ENCODE measurements at regions not wholly inside any gene's neighbourhood (a gene's known extent, or its start where the extent isn't known, plus 50 kb on each side); places are given as distances from the start of the nearest gene placed in this dataset.
A peak's percentile ranks its signal among the peaks of the same experiment; 100 is the strongest.

- no peaks in the 10 kb centered on the region for H3K36me3 Mint-ChIP-seq (ENCODE audit: insufficient read depth, unreplicated experiment)
- BruUV-seq (replicated peaks) = no TSS peak
- no peak for TF ChIP-seq CTCF (IDR thresholded peaks at IDR 0.05; ENCODE audit: unreplicated experiment)
- intact Hi-C loops (cut with micrococcal nuclease) = no loop called here
- no peak for DNase-seq (ENCODE audit: unreplicated experiment)
- H3K4me3 Mint-ChIP-seq (ENCODE audit: unreplicated experiment) = no peak overlapping the region
- ChIA-PET CTCF (no interaction called here), POLR2A (no interaction called here)
- no peak overlapping the region for H3K27ac Mint-ChIP-seq (ENCODE audit: low read depth, unreplicated experiment)
- no peaks in the 10 kb centered on the region for H3K27me3 Mint-ChIP-seq (ENCODE audit: insufficient read depth, unreplicated experiment)
- no peaks in the 10 kb centered on the region for H3K4me1 Mint-ChIP-seq (ENCODE audit: insufficient read depth, unreplicated experiment)
- H3K9me3 Mint-ChIP-seq (ENCODE audit: unreplicated experiment) = peaks cover 6% of the 10 kb centered on the region
These were observed 144.0 kb upstream of the GRIK2 start for GRCh38 chr6:101249470-101249869.

- intact Hi-C loops (cut with micrococcal nuclease) = no loop called here
- no peak for TF ChIP-seq CTCF (IDR thresholded peaks at IDR 0.05; ENCODE audit: unreplicated experiment)
- Mint-ChIP-seq H3K4me3 (ENCODE audit: unreplicated experiment) (no peak overlapping the region), H3K9me3 (ENCODE audit: unreplicated experiment) (peaks cover 20% of the 10 kb centered on the region), H3K36me3 (ENCODE audit: insufficient read depth, unreplicated experiment) (no peaks in the 10 kb centered on the region), H3K27me3 (ENCODE audit: insufficient read depth, unreplicated experiment) (no peaks in the 10 kb centered on the region), H3K27ac (ENCODE audit: low read depth, unreplicated experiment) (no peak overlapping the region), H3K4me1 (ENCODE audit: insufficient read depth, unreplicated experiment) (peaks cover 5% of the 10 kb centered on the region)
- no peak for DNase-seq (ENCODE audit: unreplicated experiment)
- ChIA-PET CTCF (no interaction called here), POLR2A (no interaction called here)
- no TSS peak for BruUV-seq (replicated peaks)
These were observed 136.3 kb upstream of the GRIK2 start for GRCh38 chr6:101257163-101257562.

- no peak overlapping the region for H3K4me3 Mint-ChIP-seq (ENCODE audit: unreplicated experiment)
- peaks cover 5% of the 10 kb centered on the region for H3K4me1 Mint-ChIP-seq (ENCODE audit: insufficient read depth, unreplicated experiment)
- CTCF ChIA-PET = no interaction called here
- no TSS peak for BruUV-seq (replicated peaks)
- peaks cover 20% of the 10 kb centered on the region for H3K9me3 Mint-ChIP-seq (ENCODE audit: unreplicated experiment)
- no peaks in the 10 kb centered on the region for H3K27me3 Mint-ChIP-seq (ENCODE audit: insufficient read depth, unreplicated experiment)
- intact Hi-C loops (cut with micrococcal nuclease) = no loop called here
- peak; percentile 1 for DNase-seq (ENCODE audit: unreplicated experiment)
- H3K36me3 Mint-ChIP-seq (ENCODE audit: insufficient read depth, unreplicated experiment) = no peaks in the 10 kb centered on the region
- H3K27ac Mint-ChIP-seq (ENCODE audit: low read depth, unreplicated experiment) = no peak overlapping the region
- POLR2A ChIA-PET = no interaction called here
- no peak for TF ChIP-seq CTCF (IDR thresholded peaks at IDR 0.05; ENCODE audit: unreplicated experiment)
These were observed 134.0 kb upstream of the GRIK2 start for GRCh38 chr6:101259505-101259904.

GRCh38 chr6:101263596-101263995 is 129.9 kb upstream of the GRIK2 start:
- intact Hi-C loops (cut with micrococcal nuclease) = no loop called here
- Mint-ChIP-seq H3K4me3 (ENCODE audit: unreplicated experiment) (no peak overlapping the region), H3K9me3 (ENCODE audit: unreplicated experiment) (no peaks in the 10 kb centered on the region), H3K4me1 (ENCODE audit: insufficient read depth, unreplicated experiment) (peaks cover 5% of the 10 kb centered on the region), H3K27ac (ENCODE audit: low read depth, unreplicated experiment) (no peak overlapping the region), H3K27me3 (ENCODE audit: insufficient read depth, unreplicated experiment) (no peaks in the 10 kb centered on the region), H3K36me3 (ENCODE audit: insufficient read depth, unreplicated experiment) (no peaks in the 10 kb centered on the region)
- TF ChIP-seq CTCF (IDR thresholded peaks at IDR 0.05; ENCODE audit: unreplicated experiment) = no peak
- BruUV-seq (replicated peaks) = no TSS peak
- ChIA-PET POLR2A (no interaction called here), CTCF (no interaction called here)
- no peak for DNase-seq (ENCODE audit: unreplicated experiment)
